Stimulated activated naive CD8-positive, alpha-beta T cell treated with anti-CD3 and anti-CD28 coated beads, Interleukin-15, amount 100 ng/mL, for 72 hours (primary cell): ENCODE measurements at regions not wholly inside any gene's neighbourhood (a gene's known extent, or its start where the extent isn't known, plus 50 kb on each side); places are given as distances from the start of the nearest gene placed in this dataset.

Experiments used
- ATAC-seq: fragments of 150-1000 bp; cut with Tn5 transposase; 2 replicates; pipeline ENCODE4 v1.10.0; 2021; ENCODE audit warnings: mild to moderate bottlenecking, moderate library complexity
- DNase-seq, 2 donors: peaks; one replicate each; pipeline ENCODE4 v3.0.0; 2021 to 2022
- H3K27ac Mint-ChIP-seq, 2 donors: one replicate each; pipeline ENCODE4 v1.8.0; 2022; ENCODE audit warnings: mild to moderate bottlenecking in 2 of 2, mixed read lengths in 2 of 2, moderate library complexity in 2 of 2
- H3K27me3 Mint-ChIP-seq: one replicate; pipeline ENCODE4 v1.8.0; 2022; ENCODE audit warnings: mixed read lengths
- H3K4me1 Mint-ChIP-seq: one replicate; pipeline ENCODE4 v1.8.0; 2022; ENCODE audit warnings: mild to moderate bottlenecking, mixed read lengths
- H3K4me3 Mint-ChIP-seq, 2 donors: one replicate each; pipeline ENCODE4 v1.8.0; 2022; ENCODE audit warnings: mild to moderate bottlenecking in 2 of 2, mixed read lengths in 2 of 2, moderate library complexity in 1 of 2
- H3K9me3 Mint-ChIP-seq, 2 donors: one replicate each; pipeline ENCODE4 v1.8.0; 2022; ENCODE audit warnings: mixed read lengths in 2 of 2

- no peak for ATAC-seq
- H3K27me3 Mint-ChIP-seq: no peaks in the 10 kb centered on the region
- H3K27ac Mint-ChIP-seq: no peak overlapping the region
- H3K9me3 Mint-ChIP-seq: no peaks in the 10 kb centered on the region
- DNase-seq: no peak
- H3K4me3 Mint-ChIP-seq: no peak overlapping the region
- H3K4me1 Mint-ChIP-seq: no peaks in the 10 kb centered on the region
Observed at GRCh38 chr2:180672377-180672776, 308.0 kb upstream of the UBE2E3 start.

- no peaks in the 10 kb centered on the region for H3K27me3 Mint-ChIP-seq
- no peak overlapping the region for H3K4me3 Mint-ChIP-seq
- DNase-seq: no peak
- H3K4me1 Mint-ChIP-seq: no peaks in the 10 kb centered on the region
- H3K27ac Mint-ChIP-seq: no peak overlapping the region
- H3K9me3 Mint-ChIP-seq: peaks cover 0 to 3% of the 10 kb centered on the region in 2 donors
- ATAC-seq: no peak
Observed at GRCh38 chr2:180670302-180671003, 310.0 kb upstream of the UBE2E3 start.

GRCh38 chr2:180669016-180669415 lies 311.4 kb upstream of the UBE2E3 start:
- Mint-ChIP-seq H3K9me3 (peaks cover 0 to 3% of the 10 kb centered on the region in 2 donors), H3K4me3 (no peak overlapping the region), H3K27me3 (no peaks in the 10 kb centered on the region), H3K27ac (no peak overlapping the region), H3K4me1 (no peaks in the 10 kb centered on the region)
- DNase-seq (no peak), ATAC-seq (no peak)

GRCh38 chr2:180664507-180664906 lies 315.9 kb upstream of the UBE2E3 start:
- H3K27me3 Mint-ChIP-seq: no peaks in the 10 kb centered on the region
- ATAC-seq: no peak

GRCh38 chr2:180662941-180663471 lies 317.4 kb upstream of the UBE2E3 start:
- H3K27ac Mint-ChIP-seq: no peak overlapping the region
- ATAC-seq: no peak

More at GRCh38 chr2:180664507-180664906, 315.9 kb upstream of the UBE2E3 start:
- Mint-ChIP-seq H3K4me3 (no peak overlapping the region), H3K9me3 (peaks cover 0 to 3% of the 10 kb centered on the region in 2 donors), H3K4me1 (no peaks in the 10 kb centered on the region), H3K27ac (no peak overlapping the region)
- no peak for DNase-seq

GRCh38 chr2:180662521-180662920 lies 317.9 kb upstream of the UBE2E3 start:
- no peak for DNase-seq
- H3K27me3 Mint-ChIP-seq: no peaks in the 10 kb centered on the region
- no peak overlapping the region for H3K4me3 Mint-ChIP-seq
- H3K27ac Mint-ChIP-seq: no peak overlapping the region
- peaks cover 0 to 3% of the 10 kb centered on the region in 2 donors for H3K9me3 Mint-ChIP-seq
- H3K4me1 Mint-ChIP-seq: no peaks in the 10 kb centered on the region
- no peak for ATAC-seq

More at GRCh38 chr2:180662941-180663471, 317.4 kb upstream of the UBE2E3 start:
- Mint-ChIP-seq H3K4me1 (no peaks in the 10 kb centered on the region), H3K9me3 (peaks cover 0 to 3% of the 10 kb centered on the region in 2 donors), H3K4me3 (no peak overlapping the region), H3K27me3 (no peaks in the 10 kb centered on the region)
- DNase-seq: no peak

- ATAC-seq (no peak), DNase-seq (no peak)
- Mint-ChIP-seq H3K9me3 (no peaks in the 10 kb centered on the region), H3K27me3 (no peaks in the 10 kb centered on the region), H3K27ac (no peak overlapping the region), H3K4me1 (no peaks in the 10 kb centered on the region), H3K4me3 (no peak overlapping the region)
Observed at GRCh38 chr2:180661686-180662030, 318.7 kb upstream of the UBE2E3 start.

GRCh38 chr2:180660881-180661685 lies 319.3 kb upstream of the UBE2E3 start:
- no peak overlapping the region for H3K4me3 Mint-ChIP-seq
- H3K27me3 Mint-ChIP-seq: no peaks in the 10 kb centered on the region
- DNase-seq: no peak
- H3K27ac Mint-ChIP-seq: no peak overlapping the region
- no peak for ATAC-seq
- no peaks in the 10 kb centered on the region for H3K9me3 Mint-ChIP-seq
- H3K4me1 Mint-ChIP-seq: no peaks in the 10 kb centered on the region

GRCh38 chr2:180660207-180660606 lies 320.2 kb upstream of the UBE2E3 start:
- no peaks in the 10 kb centered on the region for H3K4me1 Mint-ChIP-seq
- H3K27me3 Mint-ChIP-seq: no peaks in the 10 kb centered on the region
- no peak overlapping the region for H3K4me3 Mint-ChIP-seq
- ATAC-seq (no peak), DNase-seq (no peak)
- no peaks in the 10 kb centered on the region for H3K9me3 Mint-ChIP-seq
- H3K27ac Mint-ChIP-seq: no peak overlapping the region

- Mint-ChIP-seq H3K4me3 (no peak overlapping the region), H3K9me3 (no peaks in the 10 kb centered on the region), H3K27ac (no peak overlapping the region), H3K4me1 (no peaks in the 10 kb centered on the region), H3K27me3 (peaks cover 8% of the 10 kb centered on the region)
- DNase-seq (no peak), ATAC-seq (no peak)
Observed at GRCh38 chr2:180657054-180657453, 323.4 kb upstream of the UBE2E3 start.

- peaks cover 8% of the 10 kb centered on the region for H3K27me3 Mint-ChIP-seq
- no peaks in the 10 kb centered on the region for H3K9me3 Mint-ChIP-seq
- ATAC-seq (no peak), DNase-seq (no peak)
- no peak overlapping the region for H3K4me3 Mint-ChIP-seq
- no peak overlapping the region for H3K27ac Mint-ChIP-seq
- no peaks in the 10 kb centered on the region for H3K4me1 Mint-ChIP-seq
Observed at GRCh38 chr2:180656455-180656847, 324.0 kb upstream of the UBE2E3 start.

- DNase-seq: no peak
- Mint-ChIP-seq H3K4me1 (no peaks in the 10 kb centered on the region), H3K9me3 (no peaks in the 10 kb centered on the region), H3K27me3 (peaks cover 8% of the 10 kb centered on the region), H3K4me3 (no peak overlapping the region), H3K27ac (no peak overlapping the region)
- ATAC-seq: no peak
Observed at GRCh38 chr2:180655842-180656454, 324.5 kb upstream of the UBE2E3 start.

- H3K27me3 Mint-ChIP-seq: peaks cover 8% of the 10 kb centered on the region
- no peak for DNase-seq
- H3K27ac Mint-ChIP-seq: no peak overlapping the region
- no peak overlapping the region for H3K4me3 Mint-ChIP-seq
- H3K4me1 Mint-ChIP-seq: no peaks in the 10 kb centered on the region
- no peak for ATAC-seq
- no peaks in the 10 kb centered on the region for H3K9me3 Mint-ChIP-seq
Observed at GRCh38 chr2:180655393-180655792, 325.0 kb upstream of the UBE2E3 start.

GRCh38 chr2:180653481-180653880 lies 326.9 kb upstream of the UBE2E3 start:
- Mint-ChIP-seq H3K27me3 (peaks cover 8% of the 10 kb centered on the region), H3K4me3 (no peak overlapping the region), H3K27ac (no peak overlapping the region), H3K4me1 (no peaks in the 10 kb centered on the region), H3K9me3 (no peaks in the 10 kb centered on the region)
- DNase-seq (no peak), ATAC-seq (no peak)

GRCh38 chr2:180652794-180653193 lies 327.6 kb upstream of the UBE2E3 start:
- Mint-ChIP-seq H3K4me1 (no peaks in the 10 kb centered on the region), H3K27ac (no peak overlapping the region), H3K4me3 (no peak overlapping the region), H3K9me3 (no peaks in the 10 kb centered on the region), H3K27me3 (peaks cover 8% of the 10 kb centered on the region)
- DNase-seq (no peak), ATAC-seq (no peak)

GRCh38 chr2:180651596-180651995 lies 328.8 kb upstream of the UBE2E3 start:
- Mint-ChIP-seq H3K27me3 (peaks cover 8% of the 10 kb centered on the region), H3K27ac (no peak overlapping the region), H3K4me1 (no peaks in the 10 kb centered on the region), H3K9me3 (no peaks in the 10 kb centered on the region), H3K4me3 (no peak overlapping the region)
- no peak for ATAC-seq
- no peak for DNase-seq
